Keratinocyte (primary cell): ENCODE measurements at regions not wholly inside any gene's neighbourhood (a gene's known extent, or its start where the extent isn't known, plus 50 kb on each side); places are given as distances from the start of the nearest gene placed in this dataset.

ENCODE experiments used
- DNase-seq: peaks from one replicate; pipeline ENCODE4 v3.0.0-alpha.2; 2011; ENCODE audit warnings: low read depth, missing footprints, low spot score
- FAIRE-seq: peaks from 2 replicates; lab custom pipeline; 2011; peaks lifted over from hg19 to GRCh38; lab: Jason Lieb, UNC
- H2AFZ ChIP-seq: 2 replicates; pipeline ENCODE4 v1.6.0; 2012; ENCODE audit warnings: low read length, control low read depth, inconsistent platforms; ENCODE audit not compliant: control insufficient read depth
- H3K27ac ChIP-seq: 2 replicates; pipeline ENCODE4 v1.5.1; 2011; ENCODE audit warnings: low read length; ENCODE audit not compliant: control insufficient read depth, insufficient read depth
- H3K27me3 ChIP-seq: 3 replicates; pipeline ENCODE4 v1.6.0; 2011; ENCODE audit warnings: low read length; ENCODE audit not compliant: control insufficient read depth, insufficient read depth; ENCODE audit errors: extremely low read depth
- H3K36me3 ChIP-seq, 2 experiments: 2 replicates in 1 of 2; 3 replicates in 1 of 2; pipeline ENCODE4 v1.5.1; 2011; ENCODE audit warnings: low read length in 2 of 2, mild to moderate bottlenecking in 1 of 2; ENCODE audit not compliant: control insufficient read depth in 2 of 2, insufficient read depth in 2 of 2; ENCODE audit errors: extremely low read depth in 1 of 2
- H3K4me1 ChIP-seq: 3 replicates; pipeline ENCODE4 v1.5.1; 2011; ENCODE audit warnings: low read length; ENCODE audit not compliant: control insufficient read depth, insufficient read depth; ENCODE audit errors: extremely low read depth
- H3K4me2 ChIP-seq: 3 replicates; pipeline ENCODE4 v1.6.0; 2011; ENCODE audit warnings: low read depth, low read length; ENCODE audit not compliant: control insufficient read depth, insufficient read depth; ENCODE audit errors: extremely low read depth
- H3K4me3 ChIP-seq, 3 experiments: fragments of 200-600 bp in 1 of 3; sonication (generic) in 1 of 3; 2 replicates in 2 of 3; 3 replicates in 1 of 3; pipeline ENCODE4 v1.5.1; 2011 to 2016; ENCODE audit warnings: low read length in 3 of 3, mild to moderate bottlenecking in 3 of 3, control low read depth in 2 of 3, inconsistent platforms in 1 of 3, low read depth in 1 of 3, mixed read lengths in 1 of 3, mixed run types in 1 of 3, moderate library complexity in 1 of 3; ENCODE audit not compliant: control insufficient read depth in 2 of 3, insufficient read depth in 2 of 3; ENCODE audit errors: extremely low read depth in 1 of 3
- H3K79me2 ChIP-seq: 2 replicates; pipeline ENCODE4 v1.6.0; 2012; ENCODE audit warnings: low read length; ENCODE audit not compliant: control insufficient read depth, insufficient read depth
- H3K9ac ChIP-seq: 3 replicates; pipeline ENCODE4 v1.6.0; 2011; ENCODE audit warnings: low read length; ENCODE audit not compliant: control insufficient read depth, insufficient read depth; ENCODE audit errors: extremely low read depth
- H3K9me1 ChIP-seq: 3 replicates; pipeline ENCODE4 v1.6.0; 2011; ENCODE audit warnings: low read length; ENCODE audit not compliant: control insufficient read depth, insufficient read depth; ENCODE audit errors: extremely low read depth
- H3K9me3 ChIP-seq: 2 replicates; pipeline ENCODE4 v1.5.1; 2012; ENCODE audit warnings: low read depth, low read length; ENCODE audit not compliant: control insufficient read depth
- H4K20me1 ChIP-seq: 3 replicates; pipeline ENCODE4 v1.6.0; 2011; ENCODE audit warnings: low read length; ENCODE audit not compliant: control insufficient read depth, insufficient read depth; ENCODE audit errors: extremely low read depth
- EZH2 ChIP-seq: IDR thresholded peaks from one replicate; pipeline ENCODE4 v1.6.1; 2012; ENCODE audit warnings: inconsistent platforms, mild to moderate bottlenecking, low read length, moderate library complexity
- dilution Hi-C: fragments of 300-500 bp; cut with MboI; formaldehyde crosslinking; loops from one replicate; pipeline ENCODE4 v1.7.0; 2020; ENCODE audit warnings: low sequenced_read_pairs; ENCODE audit not compliant: extremely low pct_ligation_motif_present
- TF ChIP-seq, protein P1 (sequence below), 3 experiments: IDR thresholded peaks in 1 of 3; conservative IDR thresholded peaks in 1 of 3; optimal IDR thresholded peaks in 1 of 3; 2 replicates in 2 of 3; 3 replicates in 1 of 3; pipeline versions ENCODE3 to v1.5.1; 2011; ENCODE audit warnings: low read length in 3 of 3, mild to moderate bottlenecking in 3 of 3, moderate library complexity in 2 of 3, control low read depth in 1 of 3, inconsistent platforms in 1 of 3; ENCODE audit not compliant: insufficient read depth in 2 of 3; ENCODE audit errors: extremely low read depth in 1 of 3

DNA sequence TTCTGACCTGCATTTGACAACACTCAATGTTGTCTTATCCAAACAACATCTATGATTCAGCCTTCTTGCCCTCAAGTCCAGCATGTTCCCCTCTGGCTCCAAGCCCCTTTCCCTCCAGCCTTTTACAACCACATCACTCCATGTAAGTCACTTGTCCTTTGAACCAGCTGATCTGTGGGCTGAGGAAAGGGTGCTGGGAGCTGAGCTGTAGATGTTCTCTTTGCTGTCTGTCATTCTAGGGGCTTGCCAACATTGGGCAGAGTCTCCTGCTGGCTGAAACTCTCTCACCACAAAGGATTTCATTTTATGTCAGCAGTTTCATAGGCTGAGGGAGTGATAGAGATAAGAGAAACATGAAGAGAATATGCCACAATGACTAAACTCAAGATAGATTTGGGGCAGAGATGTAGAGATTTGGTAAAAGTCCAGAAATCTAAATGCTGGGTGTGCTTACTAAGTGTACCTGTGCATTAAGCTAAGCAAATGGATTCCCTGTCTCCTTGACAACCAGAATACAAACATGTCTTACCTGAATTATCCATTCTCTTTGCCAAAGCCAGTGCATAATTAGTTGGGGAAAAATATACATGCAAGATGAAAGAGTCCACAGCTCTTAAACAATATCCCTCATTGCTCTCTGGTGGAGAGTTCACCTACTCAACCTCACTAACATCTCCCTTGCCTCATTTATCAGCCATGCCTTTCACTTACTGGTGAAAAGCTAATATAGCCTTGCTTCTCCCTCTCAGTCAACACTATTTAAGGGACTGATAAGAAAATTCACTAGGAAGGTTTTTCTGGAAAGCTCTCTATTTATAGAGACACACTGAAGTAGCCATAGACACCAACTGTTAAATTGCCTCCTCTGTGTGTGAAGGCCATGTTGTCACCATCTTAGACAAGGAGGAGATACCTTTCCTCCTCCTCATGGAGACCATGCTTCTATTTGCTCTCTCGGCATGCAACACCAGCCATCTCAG, 175.5 kb upstream of the SERP2 start:
- Histone ChIP-seq H3K9me3 (no peaks in the 10 kb centered on the region), H2AFZ (no peak overlapping the region), H3K9me1 (no peaks in the 10 kb centered on the region), H3K4me3 (no peak overlapping the region), H3K4me2 (no peak overlapping the region), H3K79me2 (no peaks in the 10 kb centered on the region), H3K27me3 (no peaks in the 10 kb centered on the region), H3K36me3 (no peaks in the 10 kb centered on the region), H3K4me1 (peaks cover 24% of the 10 kb centered on the region), H3K9ac (no peak overlapping the region), H4K20me1 (no peaks in the 10 kb centered on the region), H3K27ac (no peak overlapping the region)
- dilution Hi-C loops: no loop called here
- TF ChIP-seq EZH2: no peak
- TF ChIP-seq, protein P1, sequence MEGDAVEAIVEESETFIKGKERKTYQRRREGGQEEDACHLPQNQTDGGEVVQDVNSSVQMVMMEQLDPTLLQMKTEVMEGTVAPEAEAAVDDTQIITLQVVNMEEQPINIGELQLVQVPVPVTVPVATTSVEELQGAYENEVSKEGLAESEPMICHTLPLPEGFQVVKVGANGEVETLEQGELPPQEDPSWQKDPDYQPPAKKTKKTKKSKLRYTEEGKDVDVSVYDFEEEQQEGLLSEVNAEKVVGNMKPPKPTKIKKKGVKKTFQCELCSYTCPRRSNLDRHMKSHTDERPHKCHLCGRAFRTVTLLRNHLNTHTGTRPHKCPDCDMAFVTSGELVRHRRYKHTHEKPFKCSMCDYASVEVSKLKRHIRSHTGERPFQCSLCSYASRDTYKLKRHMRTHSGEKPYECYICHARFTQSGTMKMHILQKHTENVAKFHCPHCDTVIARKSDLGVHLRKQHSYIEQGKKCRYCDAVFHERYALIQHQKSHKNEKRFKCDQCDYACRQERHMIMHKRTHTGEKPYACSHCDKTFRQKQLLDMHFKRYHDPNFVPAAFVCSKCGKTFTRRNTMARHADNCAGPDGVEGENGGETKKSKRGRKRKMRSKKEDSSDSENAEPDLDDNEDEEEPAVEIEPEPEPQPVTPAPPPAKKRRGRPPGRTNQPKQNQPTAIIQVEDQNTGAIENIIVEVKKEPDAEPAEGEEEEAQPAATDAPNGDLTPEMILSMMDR (optimal IDR thresholded peaks at IDR 0.05 in 1 of 3, IDR thresholded peaks at IDR 0.05 in 1 of 3, conservative IDR thresholded peaks at IDR 0.05 in 1 of 3; ENCODE audit: extremely low read depth in 1 of 3, insufficient read depth in 2 of 3, low read length in 3 of 3): no peak
- no peak for FAIRE-seq
- DNase-seq: no peak

DNA sequence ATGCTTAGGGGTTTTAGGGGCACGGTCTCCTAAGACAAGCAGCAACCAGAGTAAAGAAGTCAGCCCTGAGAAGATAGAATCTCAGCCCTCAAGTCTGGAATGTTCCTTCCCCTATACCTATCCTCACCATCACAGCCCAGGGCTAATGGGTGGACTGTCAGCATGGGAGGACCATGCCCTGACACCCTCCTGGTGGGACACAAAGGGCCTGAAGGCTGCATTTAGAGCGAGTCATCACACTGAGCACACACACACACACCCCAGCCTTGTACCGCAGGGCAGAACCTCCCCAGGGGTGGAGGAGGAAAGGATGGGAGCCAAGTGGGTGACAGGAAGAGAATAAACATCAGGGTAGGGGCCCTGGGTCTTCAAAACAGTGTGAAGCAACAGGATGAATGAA, 174.8 kb upstream of the SERP2 start:
- DNase-seq (no peak), FAIRE-seq (no peak)
- peaks cover 24% of the 10 kb centered on the region for H3K4me1 ChIP-seq
- no peak overlapping the region for H3K4me3 ChIP-seq
- TF ChIP-seq, protein P1 (optimal IDR thresholded peaks at IDR 0.05 in 1 of 3, IDR thresholded peaks at IDR 0.05 in 1 of 3, conservative IDR thresholded peaks at IDR 0.05 in 1 of 3; ENCODE audit: extremely low read depth in 1 of 3, insufficient read depth in 2 of 3, low read length in 3 of 3): no peak
- TF ChIP-seq EZH2: no peak
- no peaks in the 10 kb centered on the region for H3K9me1 ChIP-seq
- dilution Hi-C loops: no loop called here
- no peaks in the 10 kb centered on the region for H3K79me2 ChIP-seq
- no peaks in the 10 kb centered on the region for H4K20me1 ChIP-seq
- no peaks in the 10 kb centered on the region for H3K36me3 ChIP-seq
- H3K4me2 ChIP-seq: no peak overlapping the region
- no peaks in the 10 kb centered on the region for H3K27me3 ChIP-seq
- no peaks in the 10 kb centered on the region for H3K9me3 ChIP-seq
- H2AFZ ChIP-seq: no peak overlapping the region
- H3K27ac ChIP-seq: no peak overlapping the region
- no peak overlapping the region for H3K9ac ChIP-seq
